ENCODE measurements at regions not wholly inside any gene's neighbourhood (a gene's known extent, or its start where the extent isn't known, plus 50 kb on each side); places are given as distances from the start of the nearest gene placed in this dataset.

DNA sequence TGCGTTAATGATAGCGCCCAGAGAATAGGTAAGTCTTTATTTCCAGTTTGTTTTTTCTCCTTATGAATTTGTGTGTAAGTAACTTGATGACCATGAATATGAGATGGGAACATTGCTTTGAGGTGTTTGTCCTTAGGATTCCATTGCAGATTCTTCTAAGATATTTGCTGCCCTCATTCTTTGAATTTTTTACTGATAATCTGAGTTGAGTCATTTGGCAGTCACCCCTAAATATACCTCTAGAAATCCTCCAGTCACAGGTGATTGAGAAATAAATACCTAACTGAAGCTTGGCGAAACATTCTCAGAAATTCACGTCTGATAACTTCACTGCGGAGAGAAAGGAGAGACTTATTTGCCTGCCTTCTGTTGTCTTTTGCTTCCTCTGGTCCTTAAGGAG, 345.5 kb downstream of the SQOR start:
- Histone ChIP-seq H3K36me3 (ENCODE audit: control insufficient read depth in 2 of 2, insufficient read depth in 2 of 2, low read length in 2 of 2) (no peaks in the 10 kb centered on the region), H3K4me3 (ENCODE audit: low read length in 2 of 2) (no peak overlapping the region), H3K27ac (ENCODE audit: low read depth in 2 of 2, low read length in 2 of 2) (no peak overlapping the region), H3K9ac (ENCODE audit: low read depth in 1 of 2, low read length in 2 of 2) (no peak overlapping the region), H3K27me3 (ENCODE audit: control insufficient read depth in 2 of 2, insufficient read depth in 2 of 2, low read length in 2 of 2) (no peaks in the 10 kb centered on the region), H3K9me3 (ENCODE audit: control insufficient read depth in 2 of 2, low read length in 2 of 2) (no peaks in the 10 kb centered on the region), H3K4me1 (ENCODE audit: control insufficient read depth in 2 of 2, insufficient read depth in 2 of 2, low read length in 2 of 2) (no peaks in the 10 kb centered on the region)

GRCh38 chr15:45981625-45982024, 346.8 kb downstream of the SQOR start:
- Histone ChIP-seq H3K36me3 (ENCODE audit: control insufficient read depth in 2 of 2, insufficient read depth in 2 of 2, low read length in 2 of 2) (no peaks in the 10 kb centered on the region), H3K27ac (ENCODE audit: low read depth in 2 of 2, low read length in 2 of 2) (no peak overlapping the region), H3K4me3 (ENCODE audit: low read length in 2 of 2) (no peak overlapping the region), H3K4me1 (ENCODE audit: control insufficient read depth in 2 of 2, insufficient read depth in 2 of 2, low read length in 2 of 2) (no peaks in the 10 kb centered on the region), H3K9ac (ENCODE audit: low read depth in 1 of 2, low read length in 2 of 2) (no peak overlapping the region), H3K9me3 (ENCODE audit: control insufficient read depth in 2 of 2, low read length in 2 of 2) (no peaks in the 10 kb centered on the region), H3K27me3 (ENCODE audit: control insufficient read depth in 2 of 2, insufficient read depth in 2 of 2, low read length in 2 of 2) (no peaks in the 10 kb centered on the region)

- H3K4me3 ChIP-seq (ENCODE audit: low read length in 2 of 2) = no peak overlapping the region
- no peak overlapping the region for H3K9ac ChIP-seq (ENCODE audit: low read depth in 1 of 2, low read length in 2 of 2)
- no peaks in the 10 kb centered on the region for H3K27me3 ChIP-seq (ENCODE audit: control insufficient read depth in 2 of 2, insufficient read depth in 2 of 2, low read length in 2 of 2)
- H3K27ac ChIP-seq (ENCODE audit: low read depth in 2 of 2, low read length in 2 of 2) = no peak overlapping the region
- H3K9me3 ChIP-seq (ENCODE audit: control insufficient read depth in 2 of 2, low read length in 2 of 2) = no peaks in the 10 kb centered on the region
- H3K36me3 ChIP-seq (ENCODE audit: control insufficient read depth in 2 of 2, insufficient read depth in 2 of 2, low read length in 2 of 2) = no peaks in the 10 kb centered on the region
- H3K4me1 ChIP-seq (ENCODE audit: control insufficient read depth in 2 of 2, insufficient read depth in 2 of 2, low read length in 2 of 2) = no peaks in the 10 kb centered on the region
These were observed 357.0 kb downstream of the SQOR start for GRCh38 chr15:45991863-45992262.

DNA sequence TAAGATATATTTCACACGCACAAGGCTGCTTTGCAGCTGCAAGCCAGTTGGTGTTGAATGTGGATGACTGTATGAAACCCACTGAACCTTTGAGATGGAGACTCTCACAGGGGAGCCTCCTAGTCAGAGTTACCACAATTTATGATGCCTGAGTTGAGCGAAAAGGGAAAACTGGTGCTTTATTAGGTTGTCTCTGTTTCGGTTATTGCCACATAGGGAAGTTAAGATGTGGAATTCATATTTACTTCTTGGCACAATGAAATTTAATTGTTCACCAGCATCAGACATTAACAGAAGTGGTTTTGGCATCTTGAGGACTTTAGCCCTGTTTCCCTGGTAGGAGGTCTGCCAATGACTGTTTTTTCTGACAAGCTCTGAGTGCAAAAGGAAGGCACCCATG, 358.2 kb downstream of the SQOR start:
- Histone ChIP-seq H3K9me3 (ENCODE audit: control insufficient read depth in 2 of 2, low read length in 2 of 2) (no peaks in the 10 kb centered on the region), H3K4me3 (ENCODE audit: low read length in 2 of 2) (no peak overlapping the region), H3K36me3 (ENCODE audit: control insufficient read depth in 2 of 2, insufficient read depth in 2 of 2, low read length in 2 of 2) (no peaks in the 10 kb centered on the region), H3K9ac (ENCODE audit: low read depth in 1 of 2, low read length in 2 of 2) (no peak overlapping the region), H3K27me3 (ENCODE audit: control insufficient read depth in 2 of 2, insufficient read depth in 2 of 2, low read length in 2 of 2) (no peaks in the 10 kb centered on the region), H3K27ac (ENCODE audit: low read depth in 2 of 2, low read length in 2 of 2) (no peak overlapping the region), H3K4me1 (ENCODE audit: control insufficient read depth in 2 of 2, insufficient read depth in 2 of 2, low read length in 2 of 2) (no peaks in the 10 kb centered on the region)

GRCh38 chr15:45993508-45993907, 358.7 kb downstream of the SQOR start:
- H3K27ac ChIP-seq (ENCODE audit: low read depth in 2 of 2, low read length in 2 of 2) = no peak overlapping the region
- H3K27me3 ChIP-seq (ENCODE audit: control insufficient read depth in 2 of 2, insufficient read depth in 2 of 2, low read length in 2 of 2) = no peaks in the 10 kb centered on the region
- no peaks in the 10 kb centered on the region for H3K4me1 ChIP-seq (ENCODE audit: control insufficient read depth in 2 of 2, insufficient read depth in 2 of 2, low read length in 2 of 2)
- no peak overlapping the region for H3K4me3 ChIP-seq (ENCODE audit: low read length in 2 of 2)
- H3K36me3 ChIP-seq (ENCODE audit: control insufficient read depth in 2 of 2, insufficient read depth in 2 of 2, low read length in 2 of 2) = no peaks in the 10 kb centered on the region
- H3K9ac ChIP-seq (ENCODE audit: low read depth in 1 of 2, low read length in 2 of 2) = no peak overlapping the region
- H3K9me3 ChIP-seq (ENCODE audit: control insufficient read depth in 2 of 2, low read length in 2 of 2) = no peaks in the 10 kb centered on the region

DNA sequence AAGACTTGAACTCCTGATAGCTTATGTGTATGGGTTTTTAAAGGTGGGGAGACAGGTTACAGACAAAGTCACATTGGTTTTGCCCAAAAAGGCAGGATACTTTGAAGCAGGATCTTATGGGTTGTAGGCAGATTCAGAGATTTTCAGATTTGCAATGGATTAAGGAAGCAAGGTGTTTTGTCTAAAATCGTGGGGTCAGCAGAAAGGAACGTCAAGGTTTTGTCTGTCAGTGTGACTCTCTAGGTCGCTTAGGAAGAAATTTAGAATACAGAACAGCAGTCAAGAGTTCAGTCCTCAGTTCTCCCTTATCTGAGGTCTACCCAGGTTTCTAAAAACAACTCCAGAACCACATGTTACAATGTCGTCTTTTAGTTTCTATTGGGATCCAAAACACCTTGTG, 361.0 kb downstream of the SQOR start:
- H3K9ac ChIP-seq (ENCODE audit: low read depth in 1 of 2, low read length in 2 of 2) = no peak overlapping the region
- H3K4me3 ChIP-seq (ENCODE audit: low read length in 2 of 2) = no peak overlapping the region
- no peaks in the 10 kb centered on the region for H3K4me1 ChIP-seq (ENCODE audit: control insufficient read depth in 2 of 2, insufficient read depth in 2 of 2, low read length in 2 of 2)
- H3K9me3 ChIP-seq (ENCODE audit: control insufficient read depth in 2 of 2, low read length in 2 of 2) = no peaks in the 10 kb centered on the region
- no peak overlapping the region for H3K27ac ChIP-seq (ENCODE audit: low read depth in 2 of 2, low read length in 2 of 2)
- H3K27me3 ChIP-seq (ENCODE audit: control insufficient read depth in 2 of 2, insufficient read depth in 2 of 2, low read length in 2 of 2) = no peaks in the 10 kb centered on the region
- no peaks in the 10 kb centered on the region for H3K36me3 ChIP-seq (ENCODE audit: control insufficient read depth in 2 of 2, insufficient read depth in 2 of 2, low read length in 2 of 2)

GRCh38 chr15:46014532-46014931, 379.7 kb downstream of the SQOR start:
- Histone ChIP-seq H3K36me3 (ENCODE audit: control insufficient read depth in 2 of 2, insufficient read depth in 2 of 2, low read length in 2 of 2) (no peaks in the 10 kb centered on the region), H3K9ac (ENCODE audit: low read depth in 1 of 2, low read length in 2 of 2) (no peak overlapping the region), H3K4me3 (ENCODE audit: low read length in 2 of 2) (no peak overlapping the region), H3K27me3 (ENCODE audit: control insufficient read depth in 2 of 2, insufficient read depth in 2 of 2, low read length in 2 of 2) (no peaks in the 10 kb centered on the region), H3K9me3 (ENCODE audit: control insufficient read depth in 2 of 2, low read length in 2 of 2) (no peaks in the 10 kb centered on the region), H3K27ac (ENCODE audit: low read depth in 2 of 2, low read length in 2 of 2) (no peak overlapping the region), H3K4me1 (ENCODE audit: control insufficient read depth in 2 of 2, insufficient read depth in 2 of 2, low read length in 2 of 2) (no peaks in the 10 kb centered on the region)

DNA sequence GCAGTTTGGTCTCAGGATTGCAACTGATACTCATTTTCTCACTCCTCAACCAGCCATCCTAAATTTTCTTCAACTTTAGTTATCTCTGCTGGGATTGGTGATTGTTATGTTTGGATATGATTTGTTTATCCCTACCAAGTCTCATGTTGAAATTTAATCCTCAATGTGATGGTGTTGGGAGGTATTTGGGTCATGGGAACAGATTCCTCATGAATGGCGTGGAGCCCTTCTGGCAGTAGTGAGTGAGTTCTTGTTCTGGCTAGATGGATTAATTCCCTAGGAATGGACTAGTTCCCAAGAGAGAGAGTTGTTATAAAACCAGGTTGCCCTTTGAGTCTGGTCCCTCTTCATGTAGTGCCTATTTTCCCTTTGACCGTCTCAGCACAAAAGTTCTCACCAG, 399.9 kb downstream of the SQOR start:
- no peak overlapping the region for H3K27ac ChIP-seq (ENCODE audit: low read depth in 2 of 2, low read length in 2 of 2)
- no peaks in the 10 kb centered on the region for H3K36me3 ChIP-seq (ENCODE audit: control insufficient read depth in 2 of 2, insufficient read depth in 2 of 2, low read length in 2 of 2)
- H3K9ac ChIP-seq (ENCODE audit: low read depth in 1 of 2, low read length in 2 of 2) = no peak overlapping the region
- H3K4me1 ChIP-seq (ENCODE audit: control insufficient read depth in 2 of 2, insufficient read depth in 2 of 2, low read length in 2 of 2) = no peaks in the 10 kb centered on the region
- H3K4me3 ChIP-seq (ENCODE audit: low read length in 2 of 2) = no peak overlapping the region
- no peaks in the 10 kb centered on the region for H3K9me3 ChIP-seq (ENCODE audit: control insufficient read depth in 2 of 2, low read length in 2 of 2)
- H3K27me3 ChIP-seq (ENCODE audit: control insufficient read depth in 2 of 2, insufficient read depth in 2 of 2, low read length in 2 of 2) = no peaks in the 10 kb centered on the region

DNA sequence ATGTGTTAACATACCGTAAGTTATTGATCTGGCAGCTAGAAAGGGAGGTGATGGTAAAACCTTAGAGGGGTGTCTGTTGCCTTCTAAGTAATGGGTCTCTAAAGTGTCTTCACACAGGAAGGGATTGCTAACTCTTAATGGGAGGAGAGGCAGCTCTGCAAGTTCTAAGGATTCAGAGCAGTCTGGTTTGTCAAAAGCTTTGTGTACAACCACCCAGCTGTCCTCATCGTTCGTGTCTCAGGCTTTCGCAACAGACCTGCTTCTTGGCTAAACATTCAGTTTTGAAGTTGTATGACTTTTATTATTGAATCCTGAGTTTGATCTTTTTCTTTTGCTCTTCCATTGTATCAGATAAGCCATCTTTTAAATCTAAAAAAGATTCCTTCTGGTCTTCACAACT, 404.9 kb downstream of the SQOR start:
- H3K4me3 ChIP-seq (ENCODE audit: low read length in 2 of 2) = no peak overlapping the region
- no peaks in the 10 kb centered on the region for H3K36me3 ChIP-seq (ENCODE audit: control insufficient read depth in 2 of 2, insufficient read depth in 2 of 2, low read length in 2 of 2)
- no peaks in the 10 kb centered on the region for H3K9me3 ChIP-seq (ENCODE audit: control insufficient read depth in 2 of 2, low read length in 2 of 2)
- no peak overlapping the region for H3K9ac ChIP-seq (ENCODE audit: low read depth in 1 of 2, low read length in 2 of 2)
- H3K27me3 ChIP-seq (ENCODE audit: control insufficient read depth in 2 of 2, insufficient read depth in 2 of 2, low read length in 2 of 2) = no peaks in the 10 kb centered on the region
- no peak overlapping the region for H3K27ac ChIP-seq (ENCODE audit: low read depth in 2 of 2, low read length in 2 of 2)
- H3K4me1 ChIP-seq (ENCODE audit: control insufficient read depth in 2 of 2, insufficient read depth in 2 of 2, low read length in 2 of 2) = no peaks in the 10 kb centered on the region

DNA sequence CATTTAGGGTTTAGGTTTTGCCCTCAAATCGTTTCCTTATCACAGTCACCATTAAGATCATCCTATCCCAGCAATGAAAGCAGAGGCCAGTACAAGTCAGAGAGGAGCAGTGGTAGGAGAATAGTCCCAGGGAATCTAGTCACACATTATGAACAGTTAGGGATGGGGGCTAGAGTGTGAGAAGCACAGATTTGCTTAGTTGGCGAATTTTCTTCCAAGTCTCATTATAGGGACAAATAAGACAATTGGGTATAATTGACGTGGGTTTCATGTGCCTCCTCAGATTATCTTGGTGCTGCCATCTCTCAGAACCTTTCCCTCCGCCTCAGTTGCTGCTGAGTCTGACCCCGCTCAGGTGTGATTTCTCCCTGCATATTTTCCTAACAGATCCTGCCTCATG, 407.1 kb downstream of the SQOR start:
- Histone ChIP-seq H3K4me3 (ENCODE audit: low read length in 2 of 2) (no peak overlapping the region), H3K27me3 (ENCODE audit: control insufficient read depth in 2 of 2, insufficient read depth in 2 of 2, low read length in 2 of 2) (no peaks in the 10 kb centered on the region), H3K27ac (ENCODE audit: low read depth in 2 of 2, low read length in 2 of 2) (no peak overlapping the region), H3K9ac (ENCODE audit: low read depth in 1 of 2, low read length in 2 of 2) (no peak overlapping the region), H3K9me3 (ENCODE audit: control insufficient read depth in 2 of 2, low read length in 2 of 2) (no peaks in the 10 kb centered on the region), H3K4me1 (ENCODE audit: control insufficient read depth in 2 of 2, insufficient read depth in 2 of 2, low read length in 2 of 2) (no peaks in the 10 kb centered on the region), H3K36me3 (ENCODE audit: control insufficient read depth in 2 of 2, insufficient read depth in 2 of 2, low read length in 2 of 2) (no peaks in the 10 kb centered on the region)

GRCh38 chr15:46059921-46060594, 425.2 kb downstream of the SQOR start:
- H3K36me3 ChIP-seq (ENCODE audit: control insufficient read depth in 2 of 2, insufficient read depth in 2 of 2, low read length in 2 of 2) = no peaks in the 10 kb centered on the region
- H3K27ac ChIP-seq (ENCODE audit: low read depth in 2 of 2, low read length in 2 of 2) = no peak overlapping the region
- no peaks in the 10 kb centered on the region for H3K4me1 ChIP-seq (ENCODE audit: control insufficient read depth in 2 of 2, insufficient read depth in 2 of 2, low read length in 2 of 2)
- no peaks in the 10 kb centered on the region for H3K27me3 ChIP-seq (ENCODE audit: control insufficient read depth in 2 of 2, insufficient read depth in 2 of 2, low read length in 2 of 2)
- no peak overlapping the region for H3K9ac ChIP-seq (ENCODE audit: low read depth in 1 of 2, low read length in 2 of 2)
- H3K4me3 ChIP-seq (ENCODE audit: low read length in 2 of 2) = no peak overlapping the region
- no peaks in the 10 kb centered on the region for H3K9me3 ChIP-seq (ENCODE audit: control insufficient read depth in 2 of 2, low read length in 2 of 2)
